ENCODE measurements at regions not wholly inside any gene's neighbourhood (a gene's known extent, or its start where the extent isn't known, plus 50 kb on each side); places are given as distances from the start of the nearest gene placed in this dataset.

- no peak for TF ChIP-seq CTCF (conservative IDR thresholded peaks at IDR 0.05; ENCODE audit: low read depth, low read length)
- no peak for TF ChIP-seq EZH2phosphoT487 (IDR thresholded peaks at IDR 0.05; ENCODE audit: borderline replicate concordance, low read length)
- TF ChIP-seq EZH2 (IDR thresholded peaks at IDR 0.05; ENCODE audit: low read length, unreplicated experiment): no peak
These were observed 951.3 kb upstream of the PRR20A start for GRCh38 chr13:56189439-56189838.

All from PC-3 (cell line).